ENCODE measurements at regions not wholly inside any gene's neighbourhood (a gene's known extent, or its start where the extent isn't known, plus 50 kb on each side); places are given as distances from the start of the nearest gene placed in this dataset.

DNA sequence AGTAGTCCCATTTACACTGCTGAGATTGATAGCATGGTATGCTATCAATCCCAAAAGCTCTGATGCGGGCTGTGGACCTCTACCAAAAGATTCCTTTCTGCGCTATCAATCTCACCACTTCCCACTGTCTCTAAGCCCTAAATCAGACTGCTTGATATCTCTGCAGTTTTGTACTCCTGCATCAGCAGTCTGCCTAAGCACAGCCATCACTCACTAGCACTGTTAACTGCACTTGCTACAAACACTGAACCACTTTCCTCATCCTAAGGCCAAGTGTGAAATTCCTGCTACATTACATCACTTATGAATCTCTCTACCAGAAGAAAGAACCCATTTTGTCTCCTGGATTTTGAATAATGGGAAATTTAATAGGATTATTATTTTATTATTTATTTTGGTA, 237.0 kb downstream of the HNMT start:
- TF ChIP-seq POLR2A (IDR thresholded peaks at IDR 0.05) (no peak), CTCF (IDR thresholded peaks at IDR 0.05) (no peak)

All from lower leg skin (tissue), 3 donors.